ENCODE measurements at regions not wholly inside any gene's neighbourhood (a gene's known extent, or its start where the extent isn't known, plus 50 kb on each side); places are given as distances from the start of the nearest gene placed in this dataset.

- no peak for TF ChIP-seq POLR2AphosphoS5 (IDR thresholded peaks at IDR 0.05; ENCODE audit: low read depth, low read length)
- TF ChIP-seq POLR2A (IDR thresholded peaks at IDR 0.05; ENCODE audit: low read depth, low read length) = no peak
- TF ChIP-seq PAX5 (IDR thresholded peaks at IDR 0.05; ENCODE audit: insufficient read depth, low read length, severe bottlenecking) = no peak
- no peak for TF ChIP-seq POU2F2 (IDR thresholded peaks at IDR 0.05; ENCODE audit: low read depth, low read length)
- TF ChIP-seq TAF1 (IDR thresholded peaks at IDR 0.05; ENCODE audit: low read depth, low read length) = no peak
Observed at GRCh38 chr15:91712286-91712685, 141.2 kb upstream of the SLCO3A1 start.

All from GM12891 (cell line).